GM21526 (cell line): ENCODE measurements at regions not wholly inside any gene's neighbourhood (a gene's known extent, or its start where the extent isn't known, plus 50 kb on each side); places are given as distances from the start of the nearest gene placed in this dataset.
"Not testable (repeated sequence)": the region's sequence is repeated elsewhere in the genome, so short reads cannot be mapped to it uniquely, and the experiment has no call there.

ENCODE experiments used
- ATAC-seq: cut with Tn5 transposase; IDR thresholded peaks from one replicate; pipeline ENCODE4 v1.9.1; 2021; ENCODE audit warnings: moderate library complexity; ENCODE audit not compliant: unreplicated experiment, low FRiP score

DNA sequence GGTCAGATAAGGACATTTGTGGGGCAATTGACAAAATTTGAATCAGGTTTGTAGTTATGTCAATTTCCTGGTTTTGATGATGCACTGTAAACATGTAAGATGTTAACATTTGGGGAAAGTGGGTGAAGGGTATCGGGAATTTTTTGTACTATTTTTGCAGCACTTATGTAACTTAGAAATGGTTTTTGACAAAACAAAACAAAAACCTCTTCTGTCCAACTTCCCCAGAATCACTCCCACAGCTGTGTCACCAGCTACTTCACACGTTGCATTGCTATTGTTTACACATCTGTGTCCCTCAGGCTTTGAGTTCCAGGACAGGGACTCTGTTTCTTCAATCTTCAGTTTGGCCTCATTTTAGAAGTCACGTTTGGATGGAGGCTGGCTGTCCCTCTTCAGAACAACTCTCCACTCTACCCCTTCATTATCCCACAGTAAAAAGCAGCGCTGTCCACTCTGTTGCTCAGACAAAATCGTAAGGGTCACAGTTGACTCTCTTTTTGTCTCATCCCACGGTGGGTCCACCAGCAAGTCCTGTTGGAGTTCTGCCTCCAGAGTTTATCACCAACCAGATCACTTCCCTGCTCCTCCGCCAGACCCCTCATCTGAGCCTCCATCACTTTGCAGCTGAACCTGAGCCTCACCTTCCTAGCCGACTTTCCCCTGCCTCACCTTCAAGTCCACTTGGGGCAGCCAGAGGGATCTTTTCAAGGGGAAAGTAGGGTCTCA lies 63.2 kb downstream of the NENF start:
- no peak for ATAC-seq

GRCh38 chr1:212496682-212497081 lies 64.0 kb downstream of the NENF start:
- no peak for ATAC-seq

GRCh38 chr1:212497553-212497952 lies 64.8 kb downstream of the NENF start:
- ATAC-seq, result no peak

DNA sequence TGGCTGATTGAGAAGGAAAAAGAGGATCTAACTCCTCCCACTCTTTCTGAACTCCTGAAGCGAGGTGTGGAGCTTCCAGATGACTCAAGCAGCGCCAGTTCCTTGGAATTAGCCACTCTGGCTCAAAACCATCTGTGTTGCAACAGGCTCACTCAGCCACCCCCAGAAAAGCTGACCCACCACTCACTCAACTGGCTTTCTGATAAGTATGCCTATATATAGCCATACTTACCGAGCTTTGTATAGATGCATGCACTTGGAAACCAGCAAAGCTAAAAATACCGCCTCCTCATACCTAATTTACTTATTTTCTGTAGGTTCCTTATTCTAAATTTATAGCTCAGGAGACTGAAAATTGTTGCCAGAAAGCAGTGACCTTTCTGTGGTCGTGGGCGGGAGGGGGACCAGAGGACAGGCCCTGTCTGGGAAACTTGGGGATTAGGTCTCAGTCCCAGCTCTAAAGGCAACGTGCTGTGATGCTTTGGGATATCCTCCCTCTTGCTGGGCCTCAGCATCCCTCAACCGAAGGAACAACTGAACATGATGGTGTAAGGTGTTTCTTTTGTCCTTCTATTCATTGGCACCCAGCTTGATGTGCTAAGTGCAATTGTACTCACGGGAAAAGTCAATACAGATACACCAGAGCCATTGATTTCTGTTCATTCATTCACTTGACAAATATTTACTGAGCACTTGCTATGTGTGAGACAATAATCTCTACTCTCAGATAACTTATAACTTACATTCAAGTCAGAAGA lies 65.7 kb downstream of the NENF start:
- ATAC-seq, result no peak

- no peak for ATAC-seq
Measured at GRCh38 chr1:212500351-212500750, 67.6 kb downstream of the NENF start.

DNA sequence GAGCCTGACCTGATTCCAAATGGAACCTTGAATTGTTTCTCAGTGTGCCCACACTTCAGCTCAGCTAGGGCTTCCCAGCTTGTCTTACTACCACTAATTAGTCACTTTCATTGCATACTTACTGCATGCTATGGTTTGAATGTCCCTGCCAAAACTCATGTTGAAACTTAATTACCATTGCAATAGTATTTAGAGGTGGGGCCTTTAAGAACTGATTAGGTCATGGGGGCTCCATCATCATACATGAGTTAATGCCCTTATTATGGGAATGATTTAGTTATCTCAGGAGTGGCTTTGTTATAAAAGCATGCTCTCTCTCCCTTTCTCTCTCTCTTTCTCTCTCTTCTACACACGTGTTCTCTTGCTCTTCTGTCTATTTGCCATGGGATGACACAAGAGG lies 68.3 kb downstream of the NENF start:
- no peak for ATAC-seq

- ATAC-seq, result no peak
Measured at GRCh38 chr1:212503714-212504113, 71.0 kb downstream of the NENF start.

GRCh38 chr1:212504171-212504803 lies 71.6 kb downstream of the NENF start:
- no peak for ATAC-seq

GRCh38 chr1:212506666-212507065 lies 73.9 kb downstream of the NENF start:
- ATAC-seq, result no peak

DNA sequence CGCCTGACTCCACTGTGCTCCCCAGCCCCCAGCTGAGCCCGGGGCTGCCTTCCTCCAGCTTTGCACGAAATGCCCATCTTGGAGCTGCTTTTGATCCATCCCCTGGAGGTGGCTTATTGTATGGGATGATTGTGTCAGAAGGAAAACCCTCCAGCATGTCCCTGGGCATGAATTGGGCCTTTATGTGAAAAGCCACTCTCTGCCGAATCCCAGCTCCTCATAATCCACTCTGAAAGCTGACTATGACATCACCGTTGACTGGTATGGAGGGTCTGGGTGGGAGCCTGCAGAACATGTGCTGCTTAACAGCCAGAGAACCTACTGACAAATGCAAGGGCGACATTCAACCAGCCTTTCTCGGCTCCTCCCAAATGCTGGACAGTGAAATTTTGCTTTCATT lies 74.6 kb downstream of the NENF start:
- no peak for ATAC-seq

GRCh38 chr1:212512816-212513559 lies 80.3 kb downstream of the NENF start:
- ATAC-seq, result no peak

DNA sequence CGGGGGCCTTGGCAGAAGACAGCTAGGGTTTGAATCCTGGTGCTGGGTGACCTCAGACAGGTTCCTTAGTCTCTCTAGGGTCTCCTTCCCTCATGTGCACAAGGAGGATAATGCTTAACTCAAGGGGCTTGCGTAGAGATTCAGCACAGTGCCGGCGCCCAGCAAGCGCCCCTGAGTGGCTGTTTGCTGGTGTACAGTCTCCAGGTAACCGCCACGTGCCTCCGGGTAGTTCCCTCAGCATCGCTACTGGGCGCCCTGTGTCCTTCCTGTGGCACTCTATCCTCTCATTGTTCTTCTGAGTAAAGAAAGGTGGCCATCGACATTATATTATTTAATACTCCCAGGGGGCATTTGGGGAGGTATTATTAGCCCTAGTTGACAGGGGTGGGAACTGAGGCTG lies 80.9 kb downstream of the NENF start:
- no peak for ATAC-seq

DNA sequence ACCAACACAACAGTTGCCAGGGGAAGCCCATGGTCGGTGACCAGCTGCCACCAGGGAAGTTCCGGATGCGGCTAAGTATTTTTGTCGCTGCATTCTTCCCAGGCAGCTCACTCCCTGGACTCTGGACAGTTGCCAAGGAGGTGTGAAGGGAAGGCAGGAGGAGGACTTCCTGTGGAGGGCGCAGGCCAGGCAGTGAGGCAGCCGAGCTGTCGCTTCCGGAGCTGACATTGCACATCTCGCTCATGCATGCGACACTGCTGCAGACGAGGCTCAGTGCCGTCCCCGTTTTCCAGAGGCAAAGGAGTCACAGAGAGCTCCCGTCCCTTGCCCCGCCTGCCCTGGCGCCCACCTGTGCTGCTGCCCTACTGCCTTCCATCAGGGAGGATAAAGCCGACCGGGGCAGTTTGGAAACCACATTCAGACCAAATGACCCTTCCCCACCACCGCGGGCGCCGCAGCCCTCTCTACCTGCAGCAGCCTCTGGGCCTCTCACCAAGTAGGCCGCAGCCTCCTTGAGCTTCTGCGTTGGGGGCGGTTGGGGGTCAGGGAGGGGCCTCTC lies 81.4 kb downstream of the NENF start:
- ATAC-seq, result no peak

- no peak for ATAC-seq
Measured at GRCh38 chr1:212514782-212515181, 82.1 kb downstream of the NENF start.

DNA sequence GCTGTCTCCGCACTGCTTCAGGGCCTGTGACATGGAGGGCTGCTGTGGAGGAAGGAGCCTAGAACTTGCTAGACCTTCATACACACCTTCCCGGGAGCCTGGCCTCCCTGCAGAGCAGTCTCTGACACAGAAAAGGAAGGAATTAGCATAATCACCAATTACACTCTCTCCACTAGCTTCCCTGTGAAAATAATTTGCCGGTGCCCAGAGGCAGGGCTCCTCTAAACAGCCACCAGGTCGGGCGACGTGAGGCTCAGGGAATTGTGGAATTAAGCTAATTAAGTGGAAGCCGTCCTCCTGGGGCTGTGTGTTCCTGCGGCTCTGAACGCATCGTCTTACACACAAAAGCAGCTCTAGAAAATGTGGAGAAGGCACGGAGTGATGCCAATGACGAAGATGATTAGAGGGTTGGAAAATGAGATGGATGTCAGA lies 82.6 kb downstream of the NENF start:
- ATAC-seq, result no peak

GRCh38 chr1:212516012-212516411 lies 83.3 kb downstream of the NENF start:
- ATAC-seq, result not testable (repeated sequence)

DNA sequence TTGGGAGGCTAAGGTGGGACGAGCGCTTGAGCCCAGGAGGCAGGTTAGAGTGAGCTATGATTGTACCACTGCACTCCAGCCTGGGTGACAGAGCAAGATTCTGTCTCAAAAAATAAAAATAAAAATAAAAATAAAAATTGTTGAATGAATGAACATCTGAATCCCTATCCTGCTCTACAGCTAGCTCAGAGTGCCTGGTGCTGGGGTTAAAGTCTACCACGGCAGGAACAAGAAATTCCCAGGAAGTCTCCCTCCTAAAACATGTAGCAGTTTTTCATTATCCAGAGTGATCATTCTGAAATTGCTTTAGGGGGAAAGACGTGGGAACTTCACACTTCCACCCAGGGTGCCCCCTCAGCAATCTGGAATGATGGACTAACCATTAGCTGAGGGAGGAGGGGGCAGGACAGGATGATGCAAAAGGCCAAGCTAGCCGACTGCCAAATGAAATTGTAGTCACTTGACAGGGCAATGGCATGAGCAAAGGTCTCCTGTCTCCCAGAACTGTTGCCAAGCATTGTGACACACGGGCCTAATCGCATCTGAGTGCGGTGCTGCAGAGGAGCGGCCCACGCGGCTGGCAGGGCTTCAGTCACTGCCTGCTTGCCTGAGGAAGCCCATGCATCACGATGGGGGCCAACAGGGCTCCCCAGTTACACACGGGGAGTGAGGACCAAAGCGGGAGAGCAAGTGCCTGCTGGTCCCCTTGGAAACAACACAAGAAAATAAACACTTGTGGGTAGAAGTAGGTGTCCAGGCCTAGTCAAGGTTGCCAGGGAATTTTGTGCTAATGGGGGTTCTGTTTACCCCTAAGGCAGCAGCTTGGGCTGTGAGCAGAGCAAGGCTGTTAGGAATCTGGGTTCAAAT lies 85.7 kb downstream of the NENF start:
- ATAC-seq, result no peak

DNA sequence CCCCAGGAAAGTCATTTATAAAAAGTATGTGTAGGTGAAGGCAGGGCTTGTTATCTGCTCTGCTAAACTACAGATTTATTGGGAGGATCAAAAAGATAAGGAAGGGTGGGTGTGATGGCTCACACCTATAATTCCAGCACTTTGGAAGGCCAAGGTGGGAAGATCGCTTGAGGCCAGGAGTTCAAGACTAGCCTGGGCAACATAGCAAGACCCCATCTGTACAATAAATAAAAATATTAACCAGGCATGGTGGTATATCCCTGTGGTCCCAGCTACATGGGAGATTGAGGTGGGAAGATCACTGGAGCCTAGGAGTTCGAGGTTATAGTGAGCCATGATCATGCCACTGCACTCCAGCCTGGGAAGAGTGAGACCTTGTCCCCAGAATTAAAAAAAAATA lies 86.4 kb downstream of the NENF start:
- ATAC-seq, result no peak

GRCh38 chr1:212520299-212520698 lies 87.6 kb downstream of the NENF start:
- no peak for ATAC-seq

DNA sequence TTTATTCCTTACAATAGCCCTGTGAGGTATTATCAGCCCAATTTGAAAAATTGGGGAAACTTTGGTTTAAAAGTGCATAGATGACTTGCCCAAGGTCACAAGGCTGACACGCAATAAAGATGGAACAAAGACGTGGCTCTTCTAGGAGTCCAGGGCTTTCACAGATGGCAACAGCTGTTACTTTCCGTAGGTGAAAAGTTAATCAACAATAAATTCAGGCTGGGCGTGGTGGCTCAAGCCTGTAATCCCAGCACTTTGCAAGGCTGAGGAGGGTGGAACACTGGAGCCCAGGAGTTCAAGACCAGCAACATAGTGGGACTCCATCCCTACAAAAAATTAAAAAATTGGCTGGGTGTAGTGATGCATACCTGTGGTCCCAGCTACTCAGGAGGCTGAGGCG lies 87.8 kb upstream of the ATF3 start:
- ATAC-seq, result no peak
